ENCODE measurements at regions not wholly inside any gene's neighbourhood (a gene's known extent, or its start where the extent isn't known, plus 50 kb on each side); places are given as distances from the start of the nearest gene placed in this dataset.

DNA sequence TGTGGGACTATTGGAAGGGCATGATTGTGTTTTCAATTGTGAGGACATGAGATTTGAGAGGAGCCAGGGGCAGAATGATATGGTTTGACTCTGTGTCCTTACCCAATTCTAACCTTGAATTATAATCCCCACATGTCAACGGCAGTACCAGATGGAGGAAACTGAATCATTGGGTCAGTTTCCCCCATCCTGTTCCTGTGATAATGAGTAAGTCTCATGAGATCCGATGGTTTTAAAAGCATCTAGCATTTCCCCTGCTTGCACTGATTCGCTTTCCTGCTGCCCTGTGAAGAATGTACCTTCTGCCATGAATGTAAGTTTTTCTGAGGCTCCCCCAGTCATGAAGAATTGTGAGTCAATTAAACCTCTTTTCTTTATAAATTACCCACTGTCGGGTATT lies 1367.1 kb downstream of the XPNPEP1 start:
- TF ChIP-seq FOXA1 (IDR thresholded peaks at IDR 0.05): no peak
- TF ChIP-seq BHLHE40 (IDR thresholded peaks at IDR 0.05; ENCODE audit: borderline replicate concordance): no peak
- TF ChIP-seq CTBP1 (IDR thresholded peaks at IDR 0.05; ENCODE audit: borderline replicate concordance): no peak
- TF ChIP-seq, protein P1, sequence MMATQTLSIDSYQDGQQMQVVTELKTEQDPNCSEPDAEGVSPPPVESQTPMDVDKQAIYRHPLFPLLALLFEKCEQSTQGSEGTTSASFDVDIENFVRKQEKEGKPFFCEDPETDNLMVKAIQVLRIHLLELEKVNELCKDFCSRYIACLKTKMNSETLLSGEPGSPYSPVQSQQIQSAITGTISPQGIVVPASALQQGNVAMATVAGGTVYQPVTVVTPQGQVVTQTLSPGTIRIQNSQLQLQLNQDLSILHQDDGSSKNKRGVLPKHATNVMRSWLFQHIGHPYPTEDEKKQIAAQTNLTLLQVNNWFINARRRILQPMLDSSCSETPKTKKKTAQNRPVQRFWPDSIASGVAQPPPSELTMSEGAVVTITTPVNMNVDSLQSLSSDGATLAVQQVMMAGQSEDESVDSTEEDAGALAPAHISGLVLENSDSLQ (IDR thresholded peaks at IDR 0.05): no peak
- TF ChIP-seq FOXM1 (IDR thresholded peaks at IDR 0.05; ENCODE audit: borderline replicate concordance): no peak
- TF ChIP-seq TARDBP (IDR thresholded peaks at IDR 0.05): no peak
- TF ChIP-seq L3MBTL2 (conservative IDR thresholded peaks at IDR 0.05): no peak
- no peak for TF ChIP-seq ELF4 (IDR thresholded peaks at IDR 0.05)
- no peak for TF ChIP-seq SUZ12 (IDR thresholded peaks at IDR 0.05)
- TF ChIP-seq HDGF (IDR thresholded peaks at IDR 0.05; ENCODE audit: borderline replicate concordance): no peak

Data from HEK293T (cell line).